ENCODE measurements at regions not wholly inside any gene's neighbourhood (a gene's known extent, or its start where the extent isn't known, plus 50 kb on each side); places are given as distances from the start of the nearest gene placed in this dataset.

DNA sequence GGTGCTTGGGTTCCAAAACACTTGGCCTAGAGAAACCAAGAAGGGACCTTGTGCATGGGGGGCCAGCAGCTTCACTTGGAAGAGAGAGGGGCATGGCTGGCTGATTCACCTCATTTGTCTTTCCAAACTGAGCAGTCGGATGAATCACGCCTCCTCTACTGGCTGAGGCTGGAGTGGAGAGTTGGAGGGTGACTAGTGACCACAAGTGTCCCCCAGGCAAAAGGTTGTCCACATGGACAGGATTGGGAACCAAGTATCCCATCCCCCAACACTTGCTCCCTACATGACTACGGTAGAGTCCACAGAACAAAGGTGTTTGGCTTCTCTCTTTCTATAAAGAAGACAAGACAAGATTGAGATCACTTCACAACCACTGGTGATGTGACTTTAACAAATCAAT is 875.6 kb downstream of the QKI start:
- TF ChIP-seq CTCF (IDR thresholded peaks at IDR 0.05 in 2 of 3, conservative IDR thresholded peaks at IDR 0.05 in 1 of 3; ENCODE audit: borderline replicate concordance in 1 of 3, insufficient read depth in 1 of 3, low read depth in 2 of 3, low read length in 2 of 3) (no peak), TCF7L2 (IDR thresholded peaks at IDR 0.05; ENCODE audit: borderline replicate concordance, extremely low read depth, insufficient read depth, insufficient read length) (no peak), POLR2A (IDR thresholded peaks at IDR 0.05; ENCODE audit: borderline replicate concordance, extremely low read depth, insufficient read depth, insufficient read length) (no peak), ZNF274 (IDR thresholded peaks at IDR 0.05; ENCODE audit: low read depth, low read length) (no peak), ELF1 (IDR thresholded peaks at IDR 0.05; ENCODE audit: borderline replicate concordance, low read depth) (no peak), POLR2AphosphoS5 (IDR thresholded peaks at IDR 0.05; ENCODE audit: low read depth, low read length) (no peak), RAD21 (IDR thresholded peaks at IDR 0.05; ENCODE audit: low read depth) (no peak), EGR1 (IDR thresholded peaks at IDR 0.05; ENCODE audit: low read depth) (no peak), SIN3A (IDR thresholded peaks at IDR 0.05; ENCODE audit: low read depth) (no peak), CBX3 (IDR thresholded peaks at IDR 0.05; ENCODE audit: low read depth) (no peak), YY1 (IDR thresholded peaks at IDR 0.05; ENCODE audit: extremely low read depth, insufficient replicate concordance, low read depth, low read length) (no peak), EZH2 (IDR thresholded peaks at IDR 0.05) (no peak)
